ENCODE measurements at regions not wholly inside any gene's neighbourhood (a gene's known extent, or its start where the extent isn't known, plus 50 kb on each side); places are given as distances from the start of the nearest gene placed in this dataset.

DNA sequence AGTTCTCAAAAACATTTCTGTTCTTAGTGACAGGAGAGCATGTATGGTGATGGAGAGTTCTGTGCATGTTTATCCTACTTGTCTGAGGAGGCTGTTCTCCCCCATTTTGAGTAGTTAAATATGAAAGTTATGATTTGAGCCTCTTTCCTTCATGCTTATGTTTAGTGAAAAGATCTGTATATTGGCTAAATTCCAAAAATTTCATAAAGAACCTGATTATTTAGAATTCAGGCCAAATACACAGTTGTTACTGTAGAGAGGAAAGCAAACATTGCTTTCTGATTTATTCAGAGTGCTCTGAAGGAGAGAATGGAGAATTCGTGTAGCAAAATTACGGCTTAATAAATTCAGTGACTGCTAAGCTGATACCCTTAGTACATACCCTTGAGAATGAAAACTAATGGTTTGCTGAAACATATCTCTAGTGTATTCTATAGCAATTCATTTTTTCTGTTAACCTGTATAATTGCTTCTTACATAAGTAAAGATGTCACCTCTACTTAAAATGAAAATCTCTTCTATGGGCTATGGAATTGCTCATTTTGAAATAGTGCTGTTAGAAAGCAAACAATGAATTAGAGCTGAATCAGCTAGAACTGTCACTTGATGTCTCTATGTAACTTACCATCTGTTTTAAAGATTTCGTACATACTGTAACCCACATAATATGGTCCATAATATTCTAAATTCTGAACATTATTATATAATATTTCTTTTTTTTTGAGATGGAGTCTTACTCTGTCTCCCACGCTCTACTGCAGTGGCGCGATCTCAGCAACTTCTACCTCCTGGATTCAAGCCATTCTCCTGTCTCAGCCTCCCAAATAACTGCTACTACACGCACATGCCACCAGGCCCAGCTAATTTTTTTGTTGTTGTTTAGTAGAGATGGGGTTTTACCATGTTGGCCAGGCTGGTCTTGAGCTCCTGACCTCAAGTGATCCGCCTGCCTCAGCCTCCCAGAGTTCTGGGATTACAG is 417.0 kb upstream of the RGS6 start:
- no peaks in the 10 kb centered on the region for H4K20me1 ChIP-seq (ENCODE audit: insufficient read depth, low read length)
- H2AFZ ChIP-seq (ENCODE audit: low read length) = no peak overlapping the region
- H3K9ac ChIP-seq (ENCODE audit: low read length) = no peak overlapping the region
- no peaks in the 10 kb centered on the region for H3K79me2 ChIP-seq (ENCODE audit: insufficient read depth, low read length)
- H3K36me3 ChIP-seq (ENCODE audit: insufficient read depth, low read length) = peaks cover 13% of the 10 kb centered on the region; the same call in 1 of the 2 replicates
- H3F3A ChIP-seq (ENCODE audit: insufficient read depth, low read length) = no peaks in the 10 kb centered on the region
- no peaks in the 10 kb centered on the region for H3K27me3 ChIP-seq (ENCODE audit: insufficient read depth, low read length)
- H3K4me3 ChIP-seq (ENCODE audit: low read depth, low read length, poor library complexity, severe bottlenecking) = no peak overlapping the region
- no peak overlapping the region for H3K4me2 ChIP-seq (ENCODE audit: low read length)
- no peak overlapping the region for H3K27ac ChIP-seq (ENCODE audit: low read depth, low read length, poor library complexity, severe bottlenecking)
- H3K4me1 ChIP-seq (ENCODE audit: insufficient read depth, low read length, severe bottlenecking) = no peaks in the 10 kb centered on the region
- H3K9me3 ChIP-seq (ENCODE audit: low read length) = no peaks in the 10 kb centered on the region
- TF ChIP-seq, protein P1, sequence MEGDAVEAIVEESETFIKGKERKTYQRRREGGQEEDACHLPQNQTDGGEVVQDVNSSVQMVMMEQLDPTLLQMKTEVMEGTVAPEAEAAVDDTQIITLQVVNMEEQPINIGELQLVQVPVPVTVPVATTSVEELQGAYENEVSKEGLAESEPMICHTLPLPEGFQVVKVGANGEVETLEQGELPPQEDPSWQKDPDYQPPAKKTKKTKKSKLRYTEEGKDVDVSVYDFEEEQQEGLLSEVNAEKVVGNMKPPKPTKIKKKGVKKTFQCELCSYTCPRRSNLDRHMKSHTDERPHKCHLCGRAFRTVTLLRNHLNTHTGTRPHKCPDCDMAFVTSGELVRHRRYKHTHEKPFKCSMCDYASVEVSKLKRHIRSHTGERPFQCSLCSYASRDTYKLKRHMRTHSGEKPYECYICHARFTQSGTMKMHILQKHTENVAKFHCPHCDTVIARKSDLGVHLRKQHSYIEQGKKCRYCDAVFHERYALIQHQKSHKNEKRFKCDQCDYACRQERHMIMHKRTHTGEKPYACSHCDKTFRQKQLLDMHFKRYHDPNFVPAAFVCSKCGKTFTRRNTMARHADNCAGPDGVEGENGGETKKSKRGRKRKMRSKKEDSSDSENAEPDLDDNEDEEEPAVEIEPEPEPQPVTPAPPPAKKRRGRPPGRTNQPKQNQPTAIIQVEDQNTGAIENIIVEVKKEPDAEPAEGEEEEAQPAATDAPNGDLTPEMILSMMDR (IDR thresholded peaks at IDR 0.05; ENCODE audit: low read length) = no peak
- no peak for TF ChIP-seq EZH2 (IDR thresholded peaks at IDR 0.05; ENCODE audit: borderline replicate concordance, low read length)
- H3K9me2 ChIP-seq (ENCODE audit: low read depth, low read length) = no peaks in the 10 kb centered on the region

- H3K4me3 ChIP-seq (ENCODE audit: low read depth, low read length, poor library complexity, severe bottlenecking) = no peak overlapping the region
- no peaks in the 10 kb centered on the region for H3K27me3 ChIP-seq (ENCODE audit: insufficient read depth, low read length)
- no peaks in the 10 kb centered on the region for H3K36me3 ChIP-seq (ENCODE audit: insufficient read depth, low read length)
- H3K4me1 ChIP-seq (ENCODE audit: insufficient read depth, low read length, severe bottlenecking) = no peaks in the 10 kb centered on the region
- H2AFZ ChIP-seq (ENCODE audit: low read length) = no peak overlapping the region
- no peak overlapping the region for H3K4me2 ChIP-seq (ENCODE audit: low read length)
- H3K9me3 ChIP-seq (ENCODE audit: low read length) = no peaks in the 10 kb centered on the region
- no peak overlapping the region for H3K9ac ChIP-seq (ENCODE audit: low read length)
- H3F3A ChIP-seq (ENCODE audit: insufficient read depth, low read length) = no peaks in the 10 kb centered on the region
- no peaks in the 10 kb centered on the region for H3K79me2 ChIP-seq (ENCODE audit: insufficient read depth, low read length)
- no peaks in the 10 kb centered on the region for H3K9me2 ChIP-seq (ENCODE audit: low read depth, low read length)
- TF ChIP-seq, protein P1 (IDR thresholded peaks at IDR 0.05; ENCODE audit: low read length) = no peak
- no peak for TF ChIP-seq EZH2 (IDR thresholded peaks at IDR 0.05; ENCODE audit: borderline replicate concordance, low read length)
- H3K27ac ChIP-seq (ENCODE audit: low read depth, low read length, poor library complexity, severe bottlenecking) = no peak overlapping the region
- no peaks in the 10 kb centered on the region for H4K20me1 ChIP-seq (ENCODE audit: insufficient read depth, low read length)
These were observed 410.7 kb upstream of the RGS6 start for GRCh38 chr14:71521238-71522135.

GRCh38 chr14:71523630-71524319 is 408.5 kb upstream of the RGS6 start:
- no peaks in the 10 kb centered on the region for H3K27me3 ChIP-seq (ENCODE audit: insufficient read depth, low read length)
- H3K4me3 ChIP-seq (ENCODE audit: low read depth, low read length, poor library complexity, severe bottlenecking) = no peak overlapping the region
- TF ChIP-seq, protein P1 (IDR thresholded peaks at IDR 0.05; ENCODE audit: low read length) = no peak
- no peak for TF ChIP-seq EZH2 (IDR thresholded peaks at IDR 0.05; ENCODE audit: borderline replicate concordance, low read length)
- no peaks in the 10 kb centered on the region for H3K36me3 ChIP-seq (ENCODE audit: insufficient read depth, low read length)
- H3K79me2 ChIP-seq (ENCODE audit: insufficient read depth, low read length) = no peaks in the 10 kb centered on the region
- no peaks in the 10 kb centered on the region for H3F3A ChIP-seq (ENCODE audit: insufficient read depth, low read length)
- H4K20me1 ChIP-seq (ENCODE audit: insufficient read depth, low read length) = no peaks in the 10 kb centered on the region
- no peaks in the 10 kb centered on the region for H3K9me2 ChIP-seq (ENCODE audit: low read depth, low read length)
- no peak overlapping the region for H3K9ac ChIP-seq (ENCODE audit: low read length)
- H2AFZ ChIP-seq (ENCODE audit: low read length) = no peak overlapping the region
- no peak overlapping the region for H3K27ac ChIP-seq (ENCODE audit: low read depth, low read length, poor library complexity, severe bottlenecking)
- no peaks in the 10 kb centered on the region for H3K9me3 ChIP-seq (ENCODE audit: low read length)
- no peak overlapping the region for H3K4me2 ChIP-seq (ENCODE audit: low read length)
- H3K4me1 ChIP-seq (ENCODE audit: insufficient read depth, low read length, severe bottlenecking) = no peaks in the 10 kb centered on the region

Measured in OCI-LY1 (cell line).